ENCODE measurements at regions not wholly inside any gene's neighbourhood (a gene's known extent, or its start where the extent isn't known, plus 50 kb on each side); places are given as distances from the start of the nearest gene placed in this dataset.

- TF ChIP-seq CTCF (IDR thresholded peaks at IDR 0.05) (no peak), POLR2A (IDR thresholded peaks at IDR 0.05) (no peak)
These were observed 237.7 kb downstream of the BUD13 start for GRCh38 chr11:116535120-116535519.
